Progenitor cell of endocrine pancreas (in vitro differentiated cells): ENCODE measurements at regions not wholly inside any gene's neighbourhood (a gene's known extent, or its start where the extent isn't known, plus 50 kb on each side); places are given as distances from the start of the nearest gene placed in this dataset.

Source experiments
- DNase-seq: peaks from one replicate; pipeline ENCODE4 v3.0.0; 2021; ENCODE audit warnings: low spot score; ENCODE audit not compliant: unreplicated experiment
- H3K27ac Mint-ChIP-seq: 2 replicates; pipeline ENCODE4 v1.8.0; 2021; ENCODE audit warnings: mild to moderate bottlenecking, moderate library complexity, mixed read lengths
- H3K27me3 Mint-ChIP-seq: 2 replicates; pipeline ENCODE4 v1.8.0; 2021; ENCODE audit warnings: mixed read lengths
- H3K36me3 Mint-ChIP-seq: 2 replicates; pipeline ENCODE4 v1.8.0; 2022; ENCODE audit warnings: mixed read lengths; ENCODE audit not compliant: insufficient read depth
- H3K4me1 Mint-ChIP-seq: 2 replicates; pipeline ENCODE4 v1.8.0; 2021; ENCODE audit warnings: low read depth, mixed read lengths
- H3K4me3 Mint-ChIP-seq: 2 replicates; pipeline ENCODE4 v1.8.0; 2021; ENCODE audit warnings: low read depth, mild to moderate bottlenecking, moderate library complexity, mixed read lengths
- H3K9me3 Mint-ChIP-seq: 2 replicates; pipeline ENCODE4 v1.8.0; 2021; ENCODE audit warnings: low read depth, mixed read lengths
- TF ChIP-seq, protein P1 (sequence below): fragments of 200-600 bp; sonication (generic); IDR thresholded peaks from one replicate; pipeline ENCODE4 v1.5.0; 2021; ENCODE audit warnings: antibody characterized with exemption, mild to moderate bottlenecking; ENCODE audit not compliant: unreplicated experiment

DNA sequence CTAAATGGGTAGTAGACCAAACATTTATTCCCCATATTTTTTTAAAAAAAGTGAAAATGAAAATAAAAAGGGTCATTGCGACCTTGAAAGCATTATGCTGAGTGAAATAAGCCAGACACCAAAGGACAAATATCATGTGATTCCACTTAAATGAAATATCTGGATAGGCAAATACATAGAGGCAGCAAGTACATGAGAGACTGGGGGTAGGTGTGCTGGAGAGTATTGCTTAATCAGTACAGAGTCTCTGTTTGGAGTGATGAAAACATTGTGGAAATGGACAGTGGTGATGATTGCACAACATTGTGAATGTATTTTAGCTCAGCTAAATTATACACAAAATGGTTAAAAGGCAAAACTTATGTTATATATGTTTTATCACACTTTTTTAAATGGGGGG, 169.4 kb downstream of the AKR1D1 start:
- no peak overlapping the region for H3K27ac Mint-ChIP-seq
- H3K36me3 Mint-ChIP-seq: peaks cover 6% of the 10 kb centered on the region
- DNase-seq: no peak
- TF ChIP-seq, protein P1, sequence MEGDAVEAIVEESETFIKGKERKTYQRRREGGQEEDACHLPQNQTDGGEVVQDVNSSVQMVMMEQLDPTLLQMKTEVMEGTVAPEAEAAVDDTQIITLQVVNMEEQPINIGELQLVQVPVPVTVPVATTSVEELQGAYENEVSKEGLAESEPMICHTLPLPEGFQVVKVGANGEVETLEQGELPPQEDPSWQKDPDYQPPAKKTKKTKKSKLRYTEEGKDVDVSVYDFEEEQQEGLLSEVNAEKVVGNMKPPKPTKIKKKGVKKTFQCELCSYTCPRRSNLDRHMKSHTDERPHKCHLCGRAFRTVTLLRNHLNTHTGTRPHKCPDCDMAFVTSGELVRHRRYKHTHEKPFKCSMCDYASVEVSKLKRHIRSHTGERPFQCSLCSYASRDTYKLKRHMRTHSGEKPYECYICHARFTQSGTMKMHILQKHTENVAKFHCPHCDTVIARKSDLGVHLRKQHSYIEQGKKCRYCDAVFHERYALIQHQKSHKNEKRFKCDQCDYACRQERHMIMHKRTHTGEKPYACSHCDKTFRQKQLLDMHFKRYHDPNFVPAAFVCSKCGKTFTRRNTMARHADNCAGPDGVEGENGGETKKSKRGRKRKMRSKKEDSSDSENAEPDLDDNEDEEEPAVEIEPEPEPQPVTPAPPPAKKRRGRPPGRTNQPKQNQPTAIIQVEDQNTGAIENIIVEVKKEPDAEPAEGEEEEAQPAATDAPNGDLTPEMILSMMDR: no peak
- H3K4me1 Mint-ChIP-seq: peaks cover 36% of the 10 kb centered on the region
- peaks cover 26% of the 10 kb centered on the region for H3K9me3 Mint-ChIP-seq
- no peaks in the 10 kb centered on the region for H3K27me3 Mint-ChIP-seq
- no peak overlapping the region for H3K4me3 Mint-ChIP-seq

DNA sequence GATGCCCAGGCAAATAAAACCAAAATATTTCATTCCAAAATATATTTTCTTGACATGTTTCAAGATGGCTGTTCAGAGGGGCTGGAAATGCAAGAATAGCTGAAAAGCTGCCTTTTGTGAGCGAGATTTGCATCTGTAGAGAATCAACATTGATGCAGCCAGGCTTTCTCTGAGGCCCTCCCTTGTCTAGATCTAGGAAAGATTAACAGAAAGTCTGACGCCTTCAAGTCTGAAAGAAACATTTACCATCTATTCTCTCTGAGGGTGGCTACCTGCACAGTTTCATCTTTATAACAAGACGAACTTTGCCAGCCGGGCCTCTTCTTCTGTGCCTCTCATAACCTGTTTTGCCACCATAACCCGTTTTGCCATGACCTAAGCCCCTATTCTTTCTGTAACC, 170.2 kb downstream of the AKR1D1 start:
- H3K4me1 Mint-ChIP-seq: peaks cover 36% of the 10 kb centered on the region
- TF ChIP-seq, protein P1: no peak
- no peak overlapping the region for H3K4me3 Mint-ChIP-seq
- peaks cover 26% of the 10 kb centered on the region for H3K9me3 Mint-ChIP-seq
- no peak for DNase-seq
- H3K36me3 Mint-ChIP-seq: peaks cover 6% of the 10 kb centered on the region
- peak overlapping the region; percentile 68 for H3K27ac Mint-ChIP-seq
- H3K27me3 Mint-ChIP-seq: no peaks in the 10 kb centered on the region

DNA sequence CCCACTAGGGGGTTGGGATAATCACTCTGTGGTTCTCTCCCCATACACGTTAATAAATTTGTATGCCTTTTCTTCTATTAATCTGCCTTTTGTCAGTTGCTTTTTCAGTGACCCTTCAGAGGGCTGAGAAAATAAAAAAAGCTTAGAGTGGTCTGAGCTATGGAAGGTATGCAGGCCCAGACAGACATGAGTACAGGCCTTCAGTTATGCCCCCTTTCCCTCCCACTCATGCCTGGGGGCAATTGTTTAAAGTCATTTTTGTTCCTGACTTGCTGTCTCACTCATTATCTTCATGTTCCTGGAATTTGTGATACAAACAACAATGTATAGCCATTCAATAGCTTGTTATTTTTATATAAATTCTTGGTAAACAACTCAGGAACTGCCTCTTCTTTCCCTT, 170.8 kb downstream of the AKR1D1 start:
- no peaks in the 10 kb centered on the region for H3K27me3 Mint-ChIP-seq
- peaks cover 36% of the 10 kb centered on the region for H3K4me1 Mint-ChIP-seq
- TF ChIP-seq, protein P1: no peak
- peaks cover 6% of the 10 kb centered on the region for H3K36me3 Mint-ChIP-seq
- no peak for DNase-seq
- peaks cover 26% of the 10 kb centered on the region for H3K9me3 Mint-ChIP-seq
- H3K27ac Mint-ChIP-seq: peak overlapping the region; percentile 68
- H3K4me3 Mint-ChIP-seq: no peak overlapping the region

DNA sequence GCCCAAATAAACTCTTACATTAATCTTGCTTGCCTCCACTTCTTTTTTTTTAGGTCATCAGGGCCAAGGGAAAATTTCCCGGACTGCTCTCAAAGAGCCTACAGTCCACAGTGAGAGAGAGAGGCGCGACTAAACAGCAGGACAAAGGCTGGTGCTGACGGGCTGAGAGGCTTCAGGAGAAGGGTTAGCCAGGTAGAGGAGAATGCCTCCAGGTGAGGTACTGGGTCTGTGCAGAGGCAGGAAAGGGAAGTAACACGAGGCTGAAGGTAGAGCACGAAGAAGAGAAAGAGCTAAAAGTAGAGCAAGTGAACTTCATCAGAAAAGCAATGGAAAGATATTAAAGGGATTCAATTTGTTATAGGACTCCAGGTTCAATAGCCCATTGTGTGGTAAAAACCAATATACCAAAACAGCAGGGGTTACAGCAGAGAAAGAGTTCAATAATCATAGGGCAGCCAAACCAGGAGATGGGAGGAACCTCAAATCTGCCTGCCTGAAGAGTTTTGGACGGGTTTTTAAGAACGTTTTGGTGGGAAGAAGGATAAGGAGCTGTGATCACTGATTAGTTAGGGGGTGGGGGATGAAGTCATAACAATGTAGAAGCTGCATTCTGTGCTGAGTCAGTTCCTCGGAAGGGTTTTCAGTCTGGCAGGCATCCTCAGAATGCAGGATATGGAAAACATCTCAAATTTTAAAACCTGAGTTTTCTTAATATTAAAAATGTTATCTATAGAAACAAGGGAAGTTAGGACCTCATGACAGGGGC, 171.5 kb downstream of the AKR1D1 start:
- H3K9me3 Mint-ChIP-seq: peaks cover 26% of the 10 kb centered on the region
- TF ChIP-seq, protein P1: no peak
- H3K27ac Mint-ChIP-seq: peak overlapping the region; percentile 68
- H3K4me1 Mint-ChIP-seq: peaks cover 36% of the 10 kb centered on the region
- peaks cover 6% of the 10 kb centered on the region for H3K36me3 Mint-ChIP-seq
- no peak overlapping the region for H3K4me3 Mint-ChIP-seq
- DNase-seq: no peak
- no peaks in the 10 kb centered on the region for H3K27me3 Mint-ChIP-seq

DNA sequence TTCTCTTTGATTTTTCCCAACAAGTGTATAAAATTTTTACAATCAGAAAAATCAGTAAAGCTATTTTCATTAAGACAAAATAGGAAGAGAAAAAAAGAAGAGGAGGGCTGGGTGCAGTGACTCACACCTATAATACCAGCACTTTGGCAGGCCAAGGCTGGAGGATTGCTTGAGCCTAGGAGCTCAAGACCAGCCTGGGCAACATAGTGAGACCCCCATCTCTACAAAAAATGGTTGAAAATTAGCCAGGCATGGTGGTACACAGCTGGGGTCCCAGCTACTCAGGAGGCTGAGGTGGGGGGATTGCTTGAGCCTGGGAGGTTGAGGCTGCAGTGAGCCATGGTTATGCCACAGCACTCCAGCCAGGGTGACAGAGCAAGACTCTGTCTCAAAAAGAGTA, 172.3 kb downstream of the AKR1D1 start:
- no peaks in the 10 kb centered on the region for H3K27me3 Mint-ChIP-seq
- TF ChIP-seq, protein P1: no peak
- peaks cover 33% of the 10 kb centered on the region for H3K9me3 Mint-ChIP-seq
- H3K36me3 Mint-ChIP-seq: peaks cover 13% of the 10 kb centered on the region
- H3K4me1 Mint-ChIP-seq: peaks cover 31% of the 10 kb centered on the region
- H3K4me3 Mint-ChIP-seq: no peak overlapping the region
- no peak overlapping the region for H3K27ac Mint-ChIP-seq
- no peak for DNase-seq
